HEK293T (cell line): ENCODE measurements at regions not wholly inside any gene's neighbourhood (a gene's known extent, or its start where the extent isn't known, plus 50 kb on each side); places are given as distances from the start of the nearest gene placed in this dataset.

Experiments used
- ELF4 ChIP-seq: fragments of 450-650 bp; IDR thresholded peaks from 2 replicates; pipeline ENCODE4 v1.6.1; 2017; ENCODE audit warnings: antibody characterized with exemption
- FOXK2 ChIP-seq: fragments of 450-650 bp; IDR thresholded peaks from 2 replicates; pipeline ENCODE4 v1.6.1; 2016; ENCODE audit warnings: mild to moderate bottlenecking
- FOXM1 ChIP-seq: fragments of 450-650 bp; IDR thresholded peaks from 2 replicates; pipeline ENCODE4 v1.6.1; 2017; ENCODE audit warnings: mild to moderate bottlenecking, borderline replicate concordance
- SP1 ChIP-seq: fragments of 450-650 bp; IDR thresholded peaks from 2 replicates; pipeline ENCODE4 v1.6.1; 2017
- SUZ12 ChIP-seq: fragments of 450-650 bp; IDR thresholded peaks from 2 replicates; pipeline ENCODE4 v1.6.1; 2016; ENCODE audit warnings: mild to moderate bottlenecking
- TARDBP ChIP-seq: fragments of 450-650 bp; IDR thresholded peaks from 2 replicates; pipeline ENCODE4 v1.6.1; 2016

- no peak for TF ChIP-seq SP1
- TF ChIP-seq SUZ12, result no peak
- no peak for TF ChIP-seq FOXK2
- no peak for TF ChIP-seq FOXM1
- no peak for TF ChIP-seq TARDBP
- TF ChIP-seq ELF4, result no peak
Measured at GRCh38 chr5:123735384-123735783, 223.4 kb downstream of the CSNK1G3 start.
